Gastroesophageal sphincter (tissue), 3 donors: ENCODE measurements at regions not wholly inside any gene's neighbourhood (a gene's known extent, or its start where the extent isn't known, plus 50 kb on each side); places are given as distances from the start of the nearest gene placed in this dataset.

Experiments
- CTCF ChIP-seq, 4 experiments: fragments of 200-600 bp in 2 of 4; fragments of 450-650 bp in 2 of 4; sonication (generic) in 1 of 4; IDR thresholded peaks; one replicate each; pipeline ENCODE4 v1.5.1; 2017 to 2019; ENCODE audit warnings: antibody characterized with exemption in 4 of 4, mild to moderate bottlenecking in 2 of 4, moderate library complexity in 2 of 4
- POLR2A ChIP-seq, 2 donors: fragments of 450-650 bp; IDR thresholded peaks; one replicate each; pipeline ENCODE4 v1.6.1; 2017; ENCODE audit warnings: antibody characterized with exemption in 2 of 2, mild to moderate bottlenecking in 2 of 2, moderate library complexity in 1 of 2

GRCh38 chr16:31696968-31697743 is 169.5 kb downstream of the AHSP start:
- peak in 3 of 4 experiments; percentile 38 to 43 (median 38) for TF ChIP-seq CTCF (IDR thresholded peaks at IDR 0.05)
- no peak for TF ChIP-seq POLR2A (IDR thresholded peaks at IDR 0.05)
